GM21723 (cell line): ENCODE measurements at regions not wholly inside any gene's neighbourhood (a gene's known extent, or its start where the extent isn't known, plus 50 kb on each side); places are given as distances from the start of the nearest gene placed in this dataset.

Experiments used
- ATAC-seq: cut with Tn5 transposase; IDR thresholded peaks from one replicate; pipeline ENCODE4 v1.9.1; 2021; ENCODE audit warnings: mild to moderate bottlenecking, moderate library complexity; ENCODE audit not compliant: unreplicated experiment

DNA sequence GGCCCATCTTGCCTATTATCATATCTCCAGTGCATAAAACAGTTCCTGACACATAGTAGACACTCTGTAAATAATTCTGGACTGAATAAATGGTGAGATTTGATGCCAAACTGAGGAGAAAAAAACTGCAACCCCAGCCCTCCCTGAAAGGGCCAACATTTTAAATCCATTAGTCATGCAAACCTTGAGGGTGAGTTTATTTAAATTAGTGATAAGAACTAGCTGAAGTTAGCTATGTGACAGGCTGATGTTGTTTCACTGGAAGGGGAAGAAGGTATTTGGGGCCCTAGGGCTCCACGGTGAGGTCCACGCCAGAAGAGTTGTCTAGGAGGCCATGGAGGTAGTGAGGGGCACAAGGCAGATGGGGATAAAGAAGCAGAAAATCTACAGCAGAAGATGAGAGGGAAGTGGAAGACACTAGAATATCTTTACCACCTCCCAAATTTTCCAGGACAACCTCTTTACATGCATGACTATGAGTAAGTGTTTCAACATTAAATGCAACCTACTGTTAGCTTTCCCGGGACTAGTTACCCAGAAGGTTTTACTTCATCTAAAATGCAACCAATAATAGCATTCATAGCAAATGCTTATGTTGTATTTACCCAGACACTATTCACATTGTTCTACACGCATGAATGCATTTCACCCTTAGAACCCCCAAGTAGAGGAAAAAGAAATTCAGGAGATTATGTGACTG lies 183.2 kb upstream of the LYZL1 start:
- no peak for ATAC-seq

DNA sequence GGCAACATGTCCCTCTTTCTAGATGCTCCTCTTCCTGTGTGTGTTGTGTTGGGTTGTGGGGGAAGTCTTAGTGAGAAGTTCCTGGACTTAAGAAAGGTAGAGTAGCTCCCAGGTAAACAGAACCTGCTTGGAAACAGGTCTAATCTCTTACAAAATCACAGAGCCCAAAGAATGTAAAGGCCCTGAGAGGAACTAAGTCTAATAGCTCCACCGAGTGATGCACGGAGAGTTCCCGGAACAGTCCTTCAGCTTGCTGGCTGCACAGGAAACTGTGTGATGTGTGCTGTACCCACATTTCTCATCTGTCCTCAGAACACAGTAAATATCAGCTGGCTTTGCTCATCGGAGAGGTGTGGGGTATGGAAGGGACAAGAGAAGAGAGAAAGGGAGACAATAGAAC lies 182.6 kb upstream of the LYZL1 start:
- no peak for ATAC-seq

DNA sequence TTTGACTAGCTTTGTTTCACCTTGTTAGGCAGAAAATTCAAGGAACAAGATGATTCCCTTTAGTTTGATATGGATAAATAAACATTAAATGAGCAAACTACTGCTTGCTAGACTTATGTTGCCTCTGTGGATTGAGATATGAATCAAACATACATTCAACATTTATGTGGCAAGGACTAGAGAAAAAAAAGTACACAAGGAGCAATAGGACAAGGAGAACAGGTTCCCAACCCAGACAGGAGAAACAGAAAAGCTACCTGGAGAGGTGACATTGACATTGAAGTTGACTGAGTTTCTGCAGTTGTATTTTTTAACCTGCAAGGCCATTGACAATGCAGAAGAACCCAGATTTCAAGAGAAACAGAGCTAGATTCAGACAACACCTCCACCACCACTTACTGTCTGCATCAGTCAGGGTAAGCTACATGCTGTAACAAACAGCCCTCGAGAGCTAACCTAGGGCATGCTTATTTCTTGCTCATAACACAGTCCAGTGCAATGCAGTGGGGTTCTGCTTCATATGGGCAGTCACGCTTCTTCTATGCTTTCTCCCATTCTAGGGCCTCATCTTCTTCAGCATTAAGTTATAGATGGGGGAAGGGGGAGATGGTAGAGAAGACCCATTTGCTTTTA lies 180.9 kb upstream of the LYZL1 start:
- ATAC-seq: no peak

DNA sequence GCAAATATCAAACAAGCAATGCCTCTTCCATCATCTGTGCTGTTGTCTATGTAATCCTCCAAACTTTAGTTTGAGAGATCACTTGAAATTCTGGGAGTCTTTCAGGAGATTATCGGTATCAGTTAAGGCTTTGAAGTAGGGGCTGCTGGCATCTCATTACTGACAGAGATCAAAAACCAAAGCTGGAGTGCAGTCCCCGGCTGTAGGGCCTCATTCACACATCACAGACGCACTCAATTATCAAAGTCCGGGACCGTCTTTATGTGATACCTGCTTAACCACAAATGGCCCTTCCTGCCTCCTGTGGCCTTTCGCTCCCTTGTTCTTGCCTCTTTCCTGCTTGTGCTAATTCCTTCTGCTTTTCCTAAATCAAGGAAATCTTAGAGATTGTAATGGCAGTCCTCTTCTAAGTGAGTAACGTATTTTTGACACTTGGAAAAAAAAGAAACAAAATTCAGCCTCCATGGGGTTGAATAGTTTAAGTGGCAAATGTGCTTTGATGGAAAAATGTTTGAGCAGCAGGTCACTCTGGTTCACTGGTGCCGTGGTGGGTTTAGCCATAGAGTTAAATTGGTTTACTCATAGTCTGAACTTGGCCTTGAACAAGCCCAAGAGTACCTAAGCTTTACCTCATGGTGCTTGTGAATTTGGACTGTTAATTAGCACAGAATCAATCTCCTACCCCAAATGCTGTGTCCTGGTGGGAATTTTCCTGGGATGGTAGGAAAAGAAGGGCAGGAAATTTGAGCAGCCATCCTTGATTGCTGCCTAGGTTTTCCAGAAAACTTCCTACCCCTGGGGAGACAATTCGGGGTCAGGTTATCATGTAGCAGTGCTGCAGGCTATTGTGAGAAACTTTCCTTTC lies 178.9 kb upstream of the LYZL1 start:
- no peak for ATAC-seq

DNA sequence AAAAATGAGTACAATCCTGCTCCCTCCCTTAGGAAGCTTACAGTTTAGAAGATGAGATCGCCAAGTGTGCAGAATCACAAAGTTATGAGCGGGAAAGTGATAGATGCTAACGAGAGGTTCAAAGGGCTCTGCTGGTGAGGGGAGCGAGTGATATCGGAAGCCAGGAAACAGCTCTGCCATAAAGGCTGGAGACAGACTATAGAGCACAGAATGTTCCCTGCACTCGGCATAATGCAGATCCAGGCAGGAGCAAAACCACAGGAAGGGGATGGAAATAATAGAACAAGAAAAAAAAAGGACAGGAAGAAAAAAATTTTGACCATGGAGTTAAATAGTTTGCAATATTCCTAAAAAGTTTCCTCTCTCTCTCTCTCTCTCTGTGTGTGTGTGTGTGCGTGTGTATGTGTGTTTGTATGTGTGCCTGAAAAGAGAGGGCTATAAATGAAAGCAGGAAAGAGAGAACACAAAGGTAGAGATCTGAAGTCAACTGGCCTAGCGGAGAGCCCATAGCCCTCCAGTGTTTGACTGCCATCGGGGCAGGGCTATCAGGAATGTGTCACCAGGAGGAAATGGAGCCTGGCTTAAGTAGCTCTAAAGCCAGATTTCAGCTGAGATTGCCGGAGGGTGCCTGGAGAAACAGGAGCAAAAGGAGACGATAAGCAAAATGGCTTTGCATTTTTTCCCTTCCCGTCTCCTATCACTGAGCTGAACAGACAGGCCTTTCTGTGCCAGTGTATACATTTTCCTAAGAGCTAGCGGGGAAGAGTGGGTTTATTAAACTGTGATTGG lies 175.8 kb upstream of the LYZL1 start:
- ATAC-seq: no peak

DNA sequence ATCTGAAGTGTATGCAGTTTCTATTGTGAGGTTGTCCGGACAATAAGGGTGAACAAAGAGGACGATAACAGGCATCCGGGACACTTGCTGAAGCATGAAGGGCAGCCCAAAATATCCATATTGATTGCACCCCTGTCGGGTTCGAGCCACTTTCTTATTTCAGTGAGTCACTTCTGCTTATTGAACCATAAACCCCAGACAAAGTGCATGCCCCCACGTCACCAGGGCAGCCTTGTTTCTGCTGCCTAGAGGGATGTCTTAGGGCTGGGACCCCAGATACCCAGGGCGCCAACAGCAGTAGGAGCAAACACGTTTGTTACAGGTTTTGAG lies 175.3 kb upstream of the LYZL1 start:
- ATAC-seq: no peak

DNA sequence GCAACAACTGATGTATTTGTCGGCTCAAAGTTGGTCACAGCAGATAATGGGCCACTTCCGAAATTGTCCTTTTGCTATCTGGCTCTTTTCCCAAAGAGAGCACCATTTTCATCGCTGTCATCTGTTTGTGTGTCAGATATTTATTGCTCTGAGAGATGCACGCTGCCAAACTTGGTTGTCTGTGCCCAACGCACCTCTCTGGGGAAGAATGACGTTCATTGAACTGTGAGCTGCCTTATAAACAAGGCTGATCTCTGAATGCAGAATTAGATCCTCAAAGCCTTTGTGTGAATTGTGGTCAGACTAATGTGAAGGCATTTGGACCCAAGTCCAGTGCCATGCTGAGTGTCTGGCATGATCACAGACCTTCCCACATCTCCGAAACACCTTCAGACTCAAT lies 174.7 kb upstream of the LYZL1 start:
- no peak for ATAC-seq

DNA sequence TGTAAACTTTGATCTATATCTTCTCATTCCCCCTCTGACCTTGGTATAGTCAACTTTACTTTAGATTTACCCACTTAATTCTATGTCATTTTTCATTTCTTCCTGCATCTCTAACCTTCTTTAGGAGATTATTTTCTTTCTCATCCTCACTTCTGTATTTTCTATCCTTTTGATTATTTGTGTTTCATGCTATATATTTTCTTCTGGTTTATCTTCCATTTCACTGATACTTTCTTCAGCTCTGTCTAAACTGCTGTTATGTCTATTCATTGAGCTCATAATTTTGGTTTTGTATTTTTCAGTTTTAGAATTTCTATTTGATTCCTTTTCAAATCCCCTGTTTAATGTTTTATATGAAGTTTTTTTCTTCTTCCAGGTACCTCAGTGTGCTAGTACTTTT lies 171.1 kb upstream of the LYZL1 start:
- ATAC-seq: no peak

DNA sequence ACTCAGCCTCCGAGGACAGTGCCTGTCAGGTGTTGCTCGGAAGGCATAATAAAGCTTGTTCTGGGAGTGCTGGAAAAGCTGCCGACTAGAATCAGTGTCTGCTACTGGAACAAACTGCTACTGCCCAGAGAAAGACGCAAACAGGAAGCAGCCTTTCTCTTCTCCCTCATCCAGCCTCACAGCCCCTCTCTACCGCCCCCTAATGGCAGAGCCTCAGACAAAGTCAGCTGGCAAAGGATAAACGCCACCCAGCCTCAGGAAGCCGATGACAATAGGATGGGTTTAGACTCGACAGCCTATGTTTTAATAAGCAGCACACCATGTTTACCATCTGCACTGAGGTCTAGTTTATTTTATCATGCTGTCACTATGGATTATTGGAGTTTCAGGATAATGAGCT lies 169.5 kb upstream of the LYZL1 start:
- no peak for ATAC-seq

DNA sequence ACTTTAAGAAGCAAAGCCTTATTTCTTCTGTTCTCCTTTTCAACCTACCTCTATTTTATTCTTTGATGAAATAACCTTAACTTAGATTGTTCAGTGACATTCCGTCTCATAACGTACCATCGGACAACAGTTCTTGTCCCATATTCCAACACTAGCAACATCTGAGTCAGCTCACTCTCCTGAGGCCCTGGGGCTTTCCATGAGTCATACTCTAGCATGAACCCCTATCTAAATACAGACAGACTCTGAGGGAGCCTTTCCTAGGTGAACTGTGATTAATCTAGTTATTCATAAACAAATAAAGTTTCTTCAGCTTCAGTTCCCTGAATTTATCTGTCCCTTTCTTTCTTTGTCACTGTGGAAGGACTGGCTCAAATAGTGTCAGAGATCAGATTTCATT lies 168.7 kb upstream of the LYZL1 start:
- no peak for ATAC-seq

DNA sequence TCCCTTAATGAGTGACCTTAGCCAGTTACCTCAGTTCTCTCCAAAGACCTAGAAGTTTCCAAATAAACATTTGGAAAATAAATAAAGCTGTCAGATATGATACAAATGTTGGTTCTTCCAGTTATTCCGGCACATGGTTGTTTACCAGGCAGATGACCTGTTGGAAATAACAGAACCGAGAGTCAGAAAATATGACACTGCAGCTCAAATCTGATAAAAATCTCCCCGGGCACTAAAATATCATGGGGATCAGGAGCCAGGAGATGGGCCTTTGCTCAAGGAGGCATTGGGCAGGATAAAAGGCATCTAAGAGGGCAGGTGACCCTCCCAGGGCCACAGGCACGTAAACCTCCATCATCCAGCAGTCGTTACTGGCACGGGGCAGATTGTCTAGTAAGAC lies 164.0 kb upstream of the LYZL1 start:
- ATAC-seq: no peak

DNA sequence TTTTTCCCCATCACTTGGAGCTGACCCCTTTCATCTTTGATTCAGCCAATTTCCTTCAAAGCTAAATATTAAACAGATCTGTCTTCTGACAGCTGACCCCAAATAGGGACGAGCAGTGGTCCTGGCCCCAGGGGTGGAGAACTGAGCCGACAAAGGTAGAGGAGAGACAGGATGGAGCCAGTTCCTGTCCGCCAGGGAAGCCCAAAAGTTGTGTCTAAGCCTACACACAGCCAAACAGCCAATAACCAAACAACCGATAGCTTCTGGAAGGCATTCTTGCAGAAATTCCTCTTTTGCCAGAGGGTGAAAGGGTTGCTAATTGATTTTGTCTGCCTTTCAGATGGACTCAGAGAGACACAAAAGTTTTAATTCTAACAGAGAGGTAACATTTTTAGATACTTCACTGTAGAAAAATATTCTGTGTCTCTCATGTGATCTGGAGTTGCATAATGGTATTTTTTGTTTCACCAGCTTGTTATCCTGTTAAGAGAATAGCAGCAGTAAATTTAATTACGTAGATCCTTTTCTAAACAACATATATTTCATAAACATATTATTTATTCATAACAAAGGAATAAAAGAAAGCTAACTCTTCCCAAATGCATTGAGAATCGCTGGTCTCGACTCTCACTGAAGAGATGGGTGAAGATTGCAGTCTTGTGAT lies 161.7 kb upstream of the LYZL1 start:
- ATAC-seq: no peak

DNA sequence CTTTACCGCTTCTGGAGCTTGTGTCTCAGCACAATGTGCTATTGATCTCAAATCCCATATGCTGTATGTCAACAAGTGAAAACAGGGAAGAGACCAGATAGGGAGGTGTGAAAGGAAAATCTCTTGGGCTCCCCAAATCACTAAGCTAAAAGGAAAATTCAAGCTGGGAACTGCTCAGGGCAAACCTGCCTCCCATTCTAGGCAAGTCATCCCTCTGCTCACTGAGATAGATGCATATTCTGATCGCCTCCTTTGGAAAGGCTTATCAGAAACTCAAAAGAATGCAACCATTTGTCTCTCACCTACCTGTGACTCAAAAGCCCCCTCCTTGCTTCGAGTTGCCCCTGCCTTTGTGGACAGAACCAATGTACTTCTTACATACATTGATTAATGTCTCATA lies 161.1 kb upstream of the LYZL1 start:
- ATAC-seq: no peak

DNA sequence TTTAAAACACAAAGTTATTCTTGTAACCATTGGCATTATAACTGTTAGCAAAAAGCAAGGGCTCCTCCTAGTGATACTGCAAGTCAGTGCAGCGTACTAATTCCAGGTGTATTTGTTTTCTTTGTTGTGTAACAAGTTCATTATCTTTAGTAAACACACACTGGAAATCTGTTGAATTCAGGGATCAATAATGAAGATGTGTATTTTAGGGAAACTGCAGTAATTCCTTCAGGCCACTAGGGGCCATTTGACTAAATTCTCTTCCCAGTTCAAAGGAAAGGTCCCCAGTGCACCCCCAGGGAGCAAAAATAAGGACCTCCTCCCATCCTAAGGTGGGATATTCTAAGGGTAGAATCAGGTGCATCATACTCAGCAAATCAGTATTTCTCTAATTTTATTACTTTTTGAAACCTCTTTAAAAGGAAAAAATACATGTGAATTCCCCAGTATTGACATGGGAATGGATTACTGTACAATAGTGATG lies 158.6 kb upstream of the LYZL1 start:
- no peak for ATAC-seq

DNA sequence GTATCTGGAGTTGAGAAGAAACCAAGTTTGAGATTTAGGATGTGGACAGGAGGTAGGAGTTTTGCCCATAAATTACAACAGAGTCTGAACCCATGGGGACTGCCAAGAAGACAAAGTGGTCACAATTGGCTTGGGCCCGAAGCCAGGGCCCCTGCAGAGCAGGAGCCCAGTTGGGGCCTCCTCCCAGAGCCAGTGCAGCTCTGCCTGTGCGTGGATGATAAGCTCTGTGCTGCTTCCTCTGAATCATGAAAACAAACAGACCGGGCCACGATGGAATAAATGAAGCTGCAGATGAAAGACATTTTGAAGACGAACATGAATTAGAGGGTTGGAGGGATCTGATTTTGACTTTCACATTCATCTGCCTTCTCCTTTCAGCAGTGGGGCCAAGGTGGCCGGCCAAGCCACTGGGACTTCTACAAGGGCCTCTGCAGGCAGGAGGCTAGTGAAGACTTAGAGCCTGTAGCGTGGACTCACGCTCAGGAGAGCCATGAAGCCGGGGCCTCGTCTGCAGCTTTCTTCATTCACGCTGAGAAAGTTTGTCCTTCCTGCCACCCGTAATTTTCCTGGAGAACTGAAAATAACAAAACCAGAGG lies 156.8 kb upstream of the LYZL1 start:
- ATAC-seq: no peak

DNA sequence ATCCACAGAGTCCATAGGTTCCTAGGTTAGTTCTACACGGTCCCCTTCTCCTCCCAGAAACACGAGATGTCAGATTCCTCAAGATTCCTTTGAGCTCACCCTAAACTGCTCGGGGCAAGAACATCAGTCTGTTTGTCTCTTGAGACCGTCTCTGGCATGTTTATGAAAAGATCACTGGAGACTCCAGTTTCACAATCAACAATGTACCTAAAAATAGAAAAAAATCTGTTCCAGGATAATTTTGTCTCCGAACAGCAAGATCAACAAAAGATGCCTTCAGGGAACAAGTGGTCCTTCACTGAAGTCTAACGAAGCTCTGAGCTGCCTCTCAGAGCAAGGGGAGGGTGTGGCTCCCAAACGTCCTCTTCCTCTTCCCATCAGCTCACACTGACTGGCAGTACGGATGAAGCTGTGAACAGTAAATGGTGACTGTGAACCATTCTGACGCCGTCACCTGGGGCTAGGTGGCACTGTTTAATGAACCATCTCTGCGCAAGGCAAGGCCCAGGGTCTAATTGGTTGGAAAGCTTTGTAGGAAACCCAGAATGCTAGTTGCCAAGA lies 156.2 kb upstream of the LYZL1 start:
- no peak for ATAC-seq

DNA sequence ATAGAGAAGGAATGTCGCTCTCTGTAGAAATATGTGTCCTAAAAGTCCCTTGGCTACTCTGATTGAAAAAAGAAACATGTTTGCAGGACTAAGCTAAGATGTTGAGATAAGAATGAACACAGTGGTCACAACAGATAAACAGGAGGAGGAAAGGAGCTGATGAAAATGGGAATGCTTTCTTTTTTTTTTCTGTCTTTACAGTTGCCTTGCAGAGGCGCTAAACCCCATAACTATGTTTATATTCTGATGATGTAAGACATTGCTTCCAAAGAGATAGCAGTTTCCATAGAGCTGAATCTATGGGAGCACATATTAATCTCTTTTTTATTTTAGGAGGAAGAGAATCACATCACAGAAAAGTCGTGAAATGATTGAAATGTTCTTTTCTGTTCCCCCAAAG lies 153.5 kb upstream of the LYZL1 start:
- ATAC-seq: no peak

DNA sequence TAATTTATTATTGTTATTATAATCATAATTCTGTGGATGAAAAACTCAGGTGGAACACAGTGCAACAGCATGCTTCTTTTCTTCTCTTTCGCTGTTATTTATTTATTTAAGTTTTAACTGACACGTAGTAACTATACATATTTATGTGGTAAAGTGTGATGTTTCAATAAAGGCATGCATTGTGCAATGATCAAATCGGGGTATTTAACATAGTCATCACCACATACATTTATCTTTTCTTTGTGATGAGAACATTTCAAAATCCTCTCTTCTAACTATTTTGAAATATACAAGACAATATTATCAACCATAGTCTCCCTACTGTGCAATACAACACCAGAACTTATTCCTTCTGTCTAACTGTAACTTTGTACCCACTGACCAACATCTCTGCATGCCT lies 152.5 kb upstream of the LYZL1 start:
- no peak for ATAC-seq

DNA sequence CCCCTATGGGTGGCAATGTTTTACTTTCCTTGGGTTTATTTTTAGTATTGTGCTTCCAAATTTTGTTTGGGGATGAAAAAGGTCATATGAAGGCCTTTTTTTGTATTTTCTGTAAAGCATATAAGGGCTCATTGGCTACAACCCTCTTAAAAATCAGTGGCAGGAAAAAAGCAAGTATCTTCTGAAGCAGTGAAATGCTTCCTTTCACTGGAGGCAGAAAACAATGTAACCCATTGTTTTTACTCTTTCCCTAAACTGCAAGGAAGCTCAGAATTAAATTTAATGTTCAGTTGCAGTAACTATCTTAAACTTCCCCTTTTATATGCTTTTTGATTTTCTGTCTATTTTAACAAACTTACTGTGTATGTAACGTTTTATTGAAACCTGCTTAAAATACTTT lies 148.7 kb upstream of the LYZL1 start:
- no peak for ATAC-seq

DNA sequence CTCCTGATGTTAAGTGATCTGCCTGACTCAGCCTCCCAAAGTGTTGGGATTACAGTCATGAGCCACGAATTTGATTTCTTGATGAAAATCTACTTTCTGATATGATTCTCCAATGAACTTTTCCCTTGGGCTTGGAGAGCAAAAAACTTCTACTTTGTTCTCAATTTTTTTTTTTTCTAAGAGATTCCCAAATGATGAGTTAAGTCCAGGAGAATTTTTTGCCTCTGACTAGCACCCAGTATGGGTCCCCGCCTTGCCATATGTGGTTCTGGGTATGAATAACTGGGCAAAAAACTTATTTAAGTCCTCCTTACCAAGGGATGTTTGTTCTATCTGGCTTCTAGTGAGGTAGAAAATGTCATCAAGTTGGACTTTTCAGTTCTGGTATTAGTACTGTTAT lies 147.9 kb upstream of the LYZL1 start:
- no peak for ATAC-seq
